ENCODE measurements at regions not wholly inside any gene's neighbourhood (a gene's known extent, or its start where the extent isn't known, plus 50 kb on each side); places are given as distances from the start of the nearest gene placed in this dataset.

- TF ChIP-seq POLR2A (IDR thresholded peaks at IDR 0.05) (no peak), EP300 (IDR thresholded peaks at IDR 0.05; ENCODE audit: low read depth) (no peak), CTCF (IDR thresholded peaks at IDR 0.05) (no peak)
Observed at GRCh38 chr10:121648059-121648458, 49.8 kb upstream of the FGFR2 start.
